ENCODE measurements at regions not wholly inside any gene's neighbourhood (a gene's known extent, or its start where the extent isn't known, plus 50 kb on each side); places are given as distances from the start of the nearest gene placed in this dataset.

DNA sequence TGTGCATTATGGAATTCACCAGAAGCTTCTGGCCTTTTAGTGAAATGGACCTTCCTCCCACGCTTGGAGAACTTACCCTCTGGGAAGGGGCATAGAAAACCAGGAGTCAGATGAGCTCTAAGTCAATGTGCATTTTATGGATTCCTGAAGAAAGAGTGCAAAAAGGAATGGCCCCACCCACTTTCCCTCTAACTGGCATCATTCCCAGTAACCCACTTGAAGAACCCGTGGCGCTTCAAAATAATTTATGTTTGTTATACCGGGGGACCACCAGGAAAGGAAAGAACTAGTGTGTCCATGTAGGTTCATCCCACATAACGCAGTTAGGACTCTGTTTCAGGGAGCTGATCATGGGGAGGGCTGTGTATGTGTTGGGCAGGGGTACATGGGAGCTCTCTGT, 1153.4 kb downstream of the TMEM121 start:
- TF ChIP-seq SUZ12 (IDR thresholded peaks at IDR 0.05; ENCODE audit: extremely low read depth, insufficient read depth, insufficient read length) (no peak), YY1 (IDR thresholded peaks at IDR 0.05; ENCODE audit: insufficient read depth, insufficient read length) (no peak), ZNF274 (IDR thresholded peaks at IDR 0.05; ENCODE audit: low read depth, low read length) (no peak)
- Histone ChIP-seq H3K9ac (ENCODE audit: insufficient read length, low read depth) (no peak overlapping the region), H3K4me3 (ENCODE audit: insufficient read length, low read depth) (no peak overlapping the region), H3K9me3 (ENCODE audit: insufficient read depth, low read length) (no peaks in the 10 kb centered on the region), H3K36me3 (ENCODE audit: insufficient read depth, insufficient read length, low read length) (no peaks in the 10 kb centered on the region), H3K27me3 (ENCODE audit: insufficient read depth, insufficient read length) (no peaks in the 10 kb centered on the region), H3K4me1 (ENCODE audit: insufficient read depth, insufficient read length) (no peaks in the 10 kb centered on the region)
- DNase-seq (ENCODE audit: low read depth, low spot score): no peak

DNA sequence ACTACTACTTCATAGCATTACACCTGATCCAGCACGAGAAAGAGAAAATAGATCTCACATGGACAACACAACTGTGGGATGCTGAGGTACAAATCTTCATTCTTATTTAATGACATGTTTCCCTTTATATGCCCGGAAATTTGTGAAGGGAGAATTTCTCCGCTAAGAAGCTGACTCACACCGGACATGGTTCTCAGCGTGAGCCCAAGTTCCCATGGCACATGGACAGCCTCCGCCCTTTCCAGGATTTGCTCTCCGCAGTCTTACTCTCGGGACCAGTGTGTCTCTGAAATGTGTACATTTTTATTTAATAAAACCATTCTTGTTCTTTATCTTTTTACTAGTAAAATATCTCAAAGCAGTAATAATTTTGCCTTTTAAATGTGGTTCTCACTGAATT, 1154.8 kb downstream of the TMEM121 start:
- no peaks in the 10 kb centered on the region for H3K27me3 ChIP-seq (ENCODE audit: insufficient read depth, insufficient read length)
- H3K4me1 ChIP-seq (ENCODE audit: insufficient read depth, insufficient read length): no peaks in the 10 kb centered on the region
- no peaks in the 10 kb centered on the region for H3K9me3 ChIP-seq (ENCODE audit: insufficient read depth, low read length)
- H3K9ac ChIP-seq (ENCODE audit: insufficient read length, low read depth): no peak overlapping the region
- DNase-seq (ENCODE audit: low read depth, low spot score): no peak
- TF ChIP-seq SUZ12 (IDR thresholded peaks at IDR 0.05; ENCODE audit: extremely low read depth, insufficient read depth, insufficient read length) (no peak), ZNF274 (IDR thresholded peaks at IDR 0.05; ENCODE audit: low read depth, low read length) (no peak), YY1 (IDR thresholded peaks at IDR 0.05; ENCODE audit: insufficient read depth, insufficient read length) (no peak)
- no peaks in the 10 kb centered on the region for H3K36me3 ChIP-seq (ENCODE audit: insufficient read depth, insufficient read length, low read length)
- no peak overlapping the region for H3K4me3 ChIP-seq (ENCODE audit: insufficient read length, low read depth)

DNA sequence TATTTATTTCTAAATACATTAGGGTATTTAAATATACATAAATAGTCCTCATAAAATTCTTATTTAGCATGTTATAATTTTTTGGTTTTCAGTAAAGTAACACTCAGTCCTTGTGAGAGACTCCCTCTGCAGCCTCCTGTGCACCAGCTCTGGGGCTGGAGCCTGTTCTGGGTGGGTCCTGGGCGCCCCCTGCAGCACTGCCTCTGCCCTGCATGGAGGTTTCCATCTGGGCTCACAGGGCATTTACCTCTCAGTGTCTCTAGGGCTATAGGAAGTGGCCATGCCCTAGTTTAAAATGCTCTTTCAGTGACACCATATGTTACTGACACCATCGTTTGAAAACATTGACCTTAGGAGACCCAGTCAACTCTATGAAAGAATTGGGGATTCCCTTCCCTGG, 1155.2 kb downstream of the TMEM121 start:
- no peaks in the 10 kb centered on the region for H3K4me1 ChIP-seq (ENCODE audit: insufficient read depth, insufficient read length)
- TF ChIP-seq ZNF274 (IDR thresholded peaks at IDR 0.05; ENCODE audit: low read depth, low read length) (no peak), SUZ12 (IDR thresholded peaks at IDR 0.05; ENCODE audit: extremely low read depth, insufficient read depth, insufficient read length) (no peak), YY1 (IDR thresholded peaks at IDR 0.05; ENCODE audit: insufficient read depth, insufficient read length) (no peak)
- no peak overlapping the region for H3K9ac ChIP-seq (ENCODE audit: insufficient read length, low read depth)
- H3K36me3 ChIP-seq (ENCODE audit: insufficient read depth, insufficient read length, low read length): no peaks in the 10 kb centered on the region
- no peaks in the 10 kb centered on the region for H3K9me3 ChIP-seq (ENCODE audit: insufficient read depth, low read length)
- no peaks in the 10 kb centered on the region for H3K27me3 ChIP-seq (ENCODE audit: insufficient read depth, insufficient read length)
- DNase-seq (ENCODE audit: low read depth, low spot score): no peak
- H3K4me3 ChIP-seq (ENCODE audit: insufficient read length, low read depth): no peak overlapping the region

DNA sequence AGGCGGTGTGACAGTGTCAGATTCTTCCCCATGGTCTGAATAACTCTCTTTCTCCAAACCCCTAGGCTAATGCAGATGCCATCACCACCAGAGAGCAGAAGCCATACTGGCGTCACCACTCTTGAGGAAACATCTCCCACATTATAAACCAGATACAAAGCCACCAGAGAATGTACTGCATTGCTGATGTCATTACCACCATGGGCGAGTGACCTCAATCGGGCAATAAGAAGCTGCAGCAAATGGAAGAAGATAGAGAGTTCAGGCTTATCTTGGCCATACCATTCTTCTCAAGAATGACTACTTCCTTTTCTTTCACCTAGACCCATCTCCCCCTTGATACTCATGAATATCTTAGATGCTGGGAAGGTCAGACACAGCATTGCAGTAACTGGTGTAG, 1157.2 kb downstream of the TMEM121 start:
- Histone ChIP-seq H3K4me3 (ENCODE audit: insufficient read length, low read depth) (no peak overlapping the region), H3K9ac (ENCODE audit: insufficient read length, low read depth) (no peak overlapping the region), H3K36me3 (ENCODE audit: insufficient read depth, insufficient read length, low read length) (no peaks in the 10 kb centered on the region), H3K9me3 (ENCODE audit: insufficient read depth, low read length) (no peaks in the 10 kb centered on the region), H3K4me1 (ENCODE audit: insufficient read depth, insufficient read length) (no peaks in the 10 kb centered on the region), H3K27me3 (ENCODE audit: insufficient read depth, insufficient read length) (no peaks in the 10 kb centered on the region)
- DNase-seq (ENCODE audit: low read depth, low spot score): no peak
- TF ChIP-seq SUZ12 (IDR thresholded peaks at IDR 0.05; ENCODE audit: extremely low read depth, insufficient read depth, insufficient read length): no peak
- TF ChIP-seq ZNF274 (IDR thresholded peaks at IDR 0.05; ENCODE audit: low read depth, low read length): no peak
- TF ChIP-seq YY1 (IDR thresholded peaks at IDR 0.05; ENCODE audit: insufficient read depth, insufficient read length): no peak

DNA sequence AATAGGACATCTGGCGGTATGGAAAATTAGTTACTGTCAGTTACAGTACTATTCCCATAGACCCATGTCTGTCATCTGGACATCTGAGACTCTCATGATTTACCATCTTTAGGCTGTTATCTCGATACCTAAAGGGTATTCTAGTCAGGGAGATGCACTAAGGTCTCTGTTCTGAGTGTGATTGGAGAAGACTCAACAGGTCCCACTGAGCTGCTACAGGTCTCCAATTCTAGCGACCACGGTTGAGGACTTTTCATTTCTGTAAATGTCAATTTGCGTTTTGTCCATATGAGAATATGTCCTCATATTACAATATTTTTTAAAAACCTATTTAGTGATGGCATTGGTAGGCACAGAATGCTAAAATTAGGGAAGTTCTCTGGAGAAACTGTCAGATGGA, 1160.2 kb downstream of the TMEM121 start:
- Histone ChIP-seq H3K4me1 (ENCODE audit: insufficient read depth, insufficient read length) (no peaks in the 10 kb centered on the region), H3K27me3 (ENCODE audit: insufficient read depth, insufficient read length) (no peaks in the 10 kb centered on the region), H3K4me3 (ENCODE audit: insufficient read length, low read depth) (no peak overlapping the region), H3K36me3 (ENCODE audit: insufficient read depth, insufficient read length, low read length) (no peaks in the 10 kb centered on the region), H3K9me3 (ENCODE audit: insufficient read depth, low read length) (peaks cover 6% of the 10 kb centered on the region; the same call in 1 of the 2 replicates), H3K9ac (ENCODE audit: insufficient read length, low read depth) (no peak overlapping the region)
- no peak for DNase-seq (ENCODE audit: low read depth, low spot score)
- TF ChIP-seq ZNF274 (IDR thresholded peaks at IDR 0.05; ENCODE audit: low read depth, low read length): no peak
- no peak for TF ChIP-seq SUZ12 (IDR thresholded peaks at IDR 0.05; ENCODE audit: extremely low read depth, insufficient read depth, insufficient read length)
- TF ChIP-seq YY1 (IDR thresholded peaks at IDR 0.05; ENCODE audit: insufficient read depth, insufficient read length): no peak

DNA sequence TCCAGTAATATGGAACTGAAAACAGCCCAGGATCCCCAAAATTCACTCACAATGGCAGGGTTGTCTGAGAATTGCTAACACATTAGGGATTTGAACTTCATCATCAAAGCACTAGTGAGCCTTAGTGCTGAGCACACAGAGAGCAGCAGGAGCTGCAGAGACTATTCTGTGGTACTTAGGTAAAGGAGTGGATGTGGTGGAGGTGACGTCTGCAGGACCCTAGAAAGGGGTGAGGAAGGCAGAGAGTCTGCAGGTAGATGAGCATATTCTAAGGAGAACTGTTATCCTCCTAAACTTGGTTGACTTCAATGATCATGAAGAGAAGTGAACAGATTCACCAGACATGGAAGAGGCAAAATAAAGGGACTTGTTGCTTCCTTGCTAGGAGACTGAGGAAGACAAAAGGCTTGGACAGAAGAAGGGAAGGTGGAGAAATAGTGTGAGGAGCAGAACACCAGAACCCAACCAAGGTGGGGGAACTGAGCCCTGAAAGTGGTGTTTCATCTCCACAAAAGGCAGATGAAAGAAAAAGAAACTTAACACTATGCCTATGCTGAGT, 1164.0 kb downstream of the TMEM121 start:
- Histone ChIP-seq H3K36me3 (ENCODE audit: insufficient read depth, insufficient read length, low read length) (no peaks in the 10 kb centered on the region), H3K27me3 (ENCODE audit: insufficient read depth, insufficient read length) (no peaks in the 10 kb centered on the region), H3K4me1 (ENCODE audit: insufficient read depth, insufficient read length) (no peaks in the 10 kb centered on the region), H3K9me3 (ENCODE audit: insufficient read depth, low read length) (peaks cover 13% of the 10 kb centered on the region; the same call in 1 of the 2 replicates), H3K9ac (ENCODE audit: insufficient read length, low read depth) (no peak overlapping the region), H3K4me3 (ENCODE audit: insufficient read length, low read depth) (no peak overlapping the region)
- TF ChIP-seq ZNF274 (IDR thresholded peaks at IDR 0.05; ENCODE audit: low read depth, low read length): no peak
- TF ChIP-seq YY1 (IDR thresholded peaks at IDR 0.05; ENCODE audit: insufficient read depth, insufficient read length): no peak
- no peak for TF ChIP-seq SUZ12 (IDR thresholded peaks at IDR 0.05; ENCODE audit: extremely low read depth, insufficient read depth, insufficient read length)
- no peak for DNase-seq (ENCODE audit: low read depth, low spot score)

DNA sequence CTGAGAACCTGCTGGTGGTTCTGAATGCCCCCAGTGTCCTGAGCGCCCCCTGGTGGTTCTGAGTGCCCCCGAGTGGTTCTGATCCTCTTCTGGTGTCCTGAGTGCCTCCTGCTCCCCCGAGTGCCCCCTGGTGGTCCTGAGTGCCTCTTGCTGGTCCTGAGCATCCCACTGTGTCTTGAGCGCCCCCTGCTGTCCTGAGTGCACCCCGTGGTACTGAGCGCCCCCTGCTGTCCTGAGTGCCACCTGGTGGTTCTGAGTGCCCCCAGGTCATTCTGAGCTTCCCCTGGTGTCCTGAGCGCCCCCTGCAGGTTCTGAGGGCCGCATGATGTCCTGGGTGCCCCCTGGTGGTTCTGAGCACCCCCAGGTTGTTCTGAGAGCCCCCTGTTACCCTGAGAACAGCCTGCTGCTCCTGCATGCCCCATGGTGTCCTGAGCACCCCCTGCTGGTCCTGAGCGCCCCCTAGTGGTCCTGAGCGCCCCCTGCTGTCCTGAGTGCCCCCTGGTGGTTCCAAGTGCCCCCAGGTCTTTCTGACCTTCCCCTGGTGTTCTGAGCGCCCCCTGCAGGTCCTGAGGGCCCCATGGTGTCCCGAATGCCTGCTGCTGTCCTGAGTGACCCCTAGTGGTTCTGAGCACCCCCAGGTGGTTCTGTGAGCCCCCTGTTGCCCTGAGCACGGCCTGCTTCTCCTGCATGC, 1165.4 kb downstream of the TMEM121 start:
- DNase-seq (ENCODE audit: low read depth, low spot score): no peak
- peaks cover 13% of the 10 kb centered on the region; the same call in 1 of the 2 replicates for H3K9me3 ChIP-seq (ENCODE audit: insufficient read depth, low read length)

More for the DNA sequence above, 1165.4 kb downstream of the TMEM121 start:
- Histone ChIP-seq H3K36me3 (ENCODE audit: insufficient read depth, insufficient read length, low read length) (no peaks in the 10 kb centered on the region), H3K27me3 (ENCODE audit: insufficient read depth, insufficient read length) (no peaks in the 10 kb centered on the region), H3K9ac (ENCODE audit: insufficient read length, low read depth) (no peak overlapping the region), H3K4me3 (ENCODE audit: insufficient read length, low read depth) (no peak overlapping the region), H3K4me1 (ENCODE audit: insufficient read depth, insufficient read length) (no peaks in the 10 kb centered on the region)
- no peak for TF ChIP-seq SUZ12 (IDR thresholded peaks at IDR 0.05; ENCODE audit: extremely low read depth, insufficient read depth, insufficient read length)
- no peak for TF ChIP-seq ZNF274 (IDR thresholded peaks at IDR 0.05; ENCODE audit: low read depth, low read length)
- no peak for TF ChIP-seq YY1 (IDR thresholded peaks at IDR 0.05; ENCODE audit: insufficient read depth, insufficient read length)

All from NT2/D1 (cell line).